Psoas muscle (tissue), 7 donors: ENCODE measurements at regions not wholly inside any gene's neighbourhood (a gene's known extent, or its start where the extent isn't known, plus 50 kb on each side); places are given as distances from the start of the nearest gene placed in this dataset.

Experiments used
- ATAC-seq, 4 donors: fragments of 200-7000 bp; cut with Tn5 transposase; one replicate each; pipeline ENCODE4 v1.9.1; 2020; ENCODE audit warnings: moderate library complexity in 3 of 4, mild to moderate bottlenecking in 2 of 4
- DNase-seq, 2 donors: peaks; one replicate each; pipeline ENCODE4 v3.0.0-alpha.2; 2020
- H3K27ac ChIP-seq: fragments of 200-600 bp; one replicate; pipeline ENCODE4 v1.8.0; 2022
- H3K27me3 ChIP-seq, 3 donors: fragments of 200-600 bp in 1 of 3; one replicate each; pipeline versions ENCODE4 v1.6.1 to v1.8.0; 2013 to 2022; ENCODE audit warnings: low read length in 2 of 3, mild to moderate bottlenecking in 2 of 3, moderate library complexity in 1 of 3; ENCODE audit not compliant: insufficient read depth in 3 of 3
- H3K36me3 ChIP-seq, 2 donors: fragments of 200-600 bp in 1 of 2; one replicate each; pipeline versions ENCODE4 v1.6.1 to v1.8.0; 2013 to 2022; ENCODE audit warnings: low read depth in 1 of 2, mild to moderate bottlenecking in 1 of 2, moderate library complexity in 1 of 2; ENCODE audit not compliant: insufficient read depth in 1 of 2
- H3K4me1 ChIP-seq: fragments of 200-600 bp; one replicate; pipeline ENCODE4 v1.8.0; 2022
- H3K4me3 ChIP-seq: fragments of 200-600 bp; one replicate; pipeline ENCODE4 v1.8.0; 2022; ENCODE audit warnings: mild to moderate bottlenecking
- H3K9me3 ChIP-seq: fragments of 200-600 bp; one replicate; pipeline ENCODE4 v1.8.0; 2022
- CTCF ChIP-seq: fragments of 200-600 bp; IDR thresholded peaks from one replicate; pipeline ENCODE4 v1.8.0; 2022; ENCODE audit warnings: antibody characterized with exemption
- WGBS, 3 donors: extraction: QIAGEN DNeasy Blood & Tissue Kit; methylation state at CpG; one replicate each; pipeline versions ENCODE4 v1.1.6 to v1.1.7; 2013; 5-methylcytosine and 5-hydroxymethylcytosine counted together
- intact Hi-C, 2 donors: fragments of 100-400 bp; cut with DNase I; formaldehyde crosslinking; loops; one replicate each; pipeline versions ENCODE4 v1.11.0 to v1.14.2; 2022
- donor health status: healthy with polysubstance abuse.
- donor health status: DM: no; HTN: no; CAD: no; lungs with moderate emphysema.
- donor health status: Bipolar disorder and iron deficiency.
- donor health status: healthy.
- donor health status: DM: yes; HTN: yes; CAD: no.
- donor health status: DM: no; HTN: no; CAD: no.
- donor health status: DM: yes; HTN: yes; CAD: no.

- intact Hi-C loops: no loop called here
- Histone ChIP-seq H3K4me1 (no peaks in the 10 kb centered on the region), H3K36me3 (no peaks in the 10 kb centered on the region), H3K4me3 (no peak overlapping the region), H3K9me3 (no peaks in the 10 kb centered on the region), H3K27ac (no peak overlapping the region), H3K27me3 (no peaks in the 10 kb centered on the region)
- 87 to 91% (median 87%) methylated on average over 12 of the region's 12 CpGs for WGBS, 3 donors
- ATAC-seq (no peak), DNase-seq (no peak)
- no peak for TF ChIP-seq CTCF
These were observed 95.7 kb upstream of the CELF2 start for GRCh38 chr10:10921826-10922461.

- Histone ChIP-seq H3K4me1 (no peaks in the 10 kb centered on the region), H3K4me3 (no peak overlapping the region), H3K27me3 (no peaks in the 10 kb centered on the region), H3K9me3 (no peaks in the 10 kb centered on the region), H3K36me3 (no peaks in the 10 kb centered on the region), H3K27ac (no peak overlapping the region)
- TF ChIP-seq CTCF: no peak
- no peak for DNase-seq
- no peak for ATAC-seq
- intact Hi-C loops: no loop called here
- WGBS, 3 donors: 73 to 80% (median 74%) methylated on average over 17 of the region's 17 CpGs
These were observed 94.5 kb upstream of the CELF2 start for GRCh38 chr10:10923029-10923651.

GRCh38 chr10:10925667-10926066 lies 92.0 kb upstream of the CELF2 start:
- no peak for ATAC-seq
- Histone ChIP-seq H3K27me3 (no peaks in the 10 kb centered on the region), H3K27ac (no peak overlapping the region), H3K4me3 (no peak overlapping the region), H3K36me3 (no peaks in the 10 kb centered on the region), H3K4me1 (no peaks in the 10 kb centered on the region), H3K9me3 (no peaks in the 10 kb centered on the region)
- DNase-seq: no peak
- WGBS, 3 donors: 96 to 99% (median 99%) methylated on average over 4 of the region's 4 CpGs
- intact Hi-C loops: no loop called here
- no peak for TF ChIP-seq CTCF

GRCh38 chr10:10927608-10928007 lies 90.1 kb upstream of the CELF2 start:
- no peak overlapping the region for H3K4me3 ChIP-seq
- no peaks in the 10 kb centered on the region for H3K4me1 ChIP-seq
- TF ChIP-seq CTCF: no peak
- DNase-seq (no peak), ATAC-seq (no peak)
- WGBS, 3 donors: 86 to 95% (median 93%) methylated on average over 1 of the region's 1 CpG
- H3K27me3 ChIP-seq: no peaks in the 10 kb centered on the region
- H3K9me3 ChIP-seq: no peaks in the 10 kb centered on the region
- no peak overlapping the region for H3K27ac ChIP-seq
- no peaks in the 10 kb centered on the region for H3K36me3 ChIP-seq
- intact Hi-C loops: no loop called here
